ENCODE measurements at regions not wholly inside any gene's neighbourhood (a gene's known extent, or its start where the extent isn't known, plus 50 kb on each side); places are given as distances from the start of the nearest gene placed in this dataset.

DNA sequence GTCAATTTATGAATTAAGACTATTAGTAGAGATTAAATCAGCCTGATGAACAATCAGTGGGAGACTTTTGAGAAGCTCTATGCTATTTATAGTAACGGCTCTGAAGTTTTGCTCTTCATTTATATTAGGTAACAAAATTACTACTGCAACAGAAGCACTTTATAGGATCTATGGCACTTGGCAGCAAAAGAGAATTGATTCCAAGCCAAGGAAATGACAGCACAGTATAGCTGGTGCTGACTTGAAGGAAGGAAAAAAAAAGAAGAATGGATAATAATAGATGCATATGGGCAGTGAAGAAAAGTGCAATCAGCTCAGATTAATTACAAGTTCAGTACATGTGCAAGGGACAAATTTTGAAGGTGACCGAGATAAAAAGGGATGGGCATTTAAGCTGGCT lies 228.2 kb upstream of the PPFIA2 start:
- Histone ChIP-seq H3K4me1 (ENCODE audit: control insufficient read depth, insufficient read depth, low read length) (no peaks in the 10 kb centered on the region), H3K27ac (ENCODE audit: low read depth, low read length) (no peak overlapping the region), H3K36me3 (ENCODE audit: control insufficient read depth, insufficient read depth, low read length) (no peaks in the 10 kb centered on the region), H3K27me3 (ENCODE audit: control insufficient read depth, insufficient read depth, low read length, poor library complexity, severe bottlenecking) (no peaks in the 10 kb centered on the region), H3K9me3 (ENCODE audit: control insufficient read depth, low read length) (peaks cover 14% of the 10 kb centered on the region), H3K9ac (ENCODE audit: extremely low read depth, low read length, poor library complexity, severe bottlenecking) (no peak overlapping the region), H3K4me3 (ENCODE audit: low read length) (no peak overlapping the region)
- Mint-ChIP-seq H3K27ac (no peak overlapping the region), H3K4me1 (peaks cover 15% of the 10 kb centered on the region), H3K36me3 (ENCODE audit: low read depth) (no peaks in the 10 kb centered on the region), H3K4me3 (no peak overlapping the region), H3K9me3 (peaks cover 20% of the 10 kb centered on the region), H3K27me3 (ENCODE audit: insufficient read depth) (no peaks in the 10 kb centered on the region)
- 94% methylated on average over 2 of the region's 2 CpGs; no CpG with 5 or more reads in 1 of the 2 experiments for WGBS, 2 experiments (ENCODE audit: insufficient coverage in 1 of 2, insufficient read length in 1 of 2)
- TF ChIP-seq, protein P1, sequence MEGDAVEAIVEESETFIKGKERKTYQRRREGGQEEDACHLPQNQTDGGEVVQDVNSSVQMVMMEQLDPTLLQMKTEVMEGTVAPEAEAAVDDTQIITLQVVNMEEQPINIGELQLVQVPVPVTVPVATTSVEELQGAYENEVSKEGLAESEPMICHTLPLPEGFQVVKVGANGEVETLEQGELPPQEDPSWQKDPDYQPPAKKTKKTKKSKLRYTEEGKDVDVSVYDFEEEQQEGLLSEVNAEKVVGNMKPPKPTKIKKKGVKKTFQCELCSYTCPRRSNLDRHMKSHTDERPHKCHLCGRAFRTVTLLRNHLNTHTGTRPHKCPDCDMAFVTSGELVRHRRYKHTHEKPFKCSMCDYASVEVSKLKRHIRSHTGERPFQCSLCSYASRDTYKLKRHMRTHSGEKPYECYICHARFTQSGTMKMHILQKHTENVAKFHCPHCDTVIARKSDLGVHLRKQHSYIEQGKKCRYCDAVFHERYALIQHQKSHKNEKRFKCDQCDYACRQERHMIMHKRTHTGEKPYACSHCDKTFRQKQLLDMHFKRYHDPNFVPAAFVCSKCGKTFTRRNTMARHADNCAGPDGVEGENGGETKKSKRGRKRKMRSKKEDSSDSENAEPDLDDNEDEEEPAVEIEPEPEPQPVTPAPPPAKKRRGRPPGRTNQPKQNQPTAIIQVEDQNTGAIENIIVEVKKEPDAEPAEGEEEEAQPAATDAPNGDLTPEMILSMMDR (conservative IDR thresholded peaks at IDR 0.05), result no peak
- DNase-seq, result no peak

DNA sequence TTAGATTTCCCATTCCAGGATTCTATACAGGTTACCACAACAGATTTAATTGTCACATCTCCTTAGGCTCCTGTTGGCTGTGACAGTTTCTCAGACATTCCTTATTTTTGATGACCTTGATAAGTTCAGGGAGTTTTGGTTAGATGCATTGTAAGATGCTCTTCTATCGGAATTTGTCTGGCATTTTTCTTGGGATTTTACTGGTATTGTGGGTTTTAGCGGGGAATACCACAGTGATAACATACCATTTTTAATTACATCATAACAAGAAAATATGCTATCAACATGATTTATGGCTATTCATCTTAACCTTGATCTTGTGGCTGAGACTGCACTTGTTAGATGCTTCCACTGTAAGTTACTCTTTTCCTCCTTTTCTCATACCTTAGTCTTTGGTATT lies 217.5 kb upstream of the PPFIA2 start:
- peaks cover 11% of the 10 kb centered on the region for H3K36me3 Mint-ChIP-seq (ENCODE audit: low read depth)
- H3K27me3 Mint-ChIP-seq (ENCODE audit: insufficient read depth), result no peaks in the 10 kb centered on the region
- Histone ChIP-seq H3K9ac (ENCODE audit: extremely low read depth, low read length, poor library complexity, severe bottlenecking) (no peak overlapping the region), H3K4me1 (ENCODE audit: control insufficient read depth, insufficient read depth, low read length) (peaks cover 8% of the 10 kb centered on the region), H3K27ac (ENCODE audit: low read depth, low read length) (no peak overlapping the region), H3K27me3 (ENCODE audit: control insufficient read depth, insufficient read depth, low read length, poor library complexity, severe bottlenecking) (no peaks in the 10 kb centered on the region), H3K36me3 (ENCODE audit: control insufficient read depth, insufficient read depth, low read length) (no peaks in the 10 kb centered on the region), H3K4me3 (ENCODE audit: low read length) (no peak overlapping the region), H3K9me3 (ENCODE audit: control insufficient read depth, low read length) (peaks cover 16% of the 10 kb centered on the region)
- H3K4me1 Mint-ChIP-seq, result peaks cover 45% of the 10 kb centered on the region
- DNase-seq, result no peak
- TF ChIP-seq, protein P1 (conservative IDR thresholded peaks at IDR 0.05), result no peak
- no peak overlapping the region for H3K4me3 Mint-ChIP-seq
- WGBS, 2 experiments (ENCODE audit: insufficient coverage in 1 of 2, insufficient read length in 1 of 2), result 71% methylated on average over 1 of the region's 2 CpGs; no CpG with 5 or more reads in 1 of the 2 experiments
- H3K27ac Mint-ChIP-seq, result peak overlapping the region; percentile 96
- peaks cover 27% of the 10 kb centered on the region for H3K9me3 Mint-ChIP-seq

DNA sequence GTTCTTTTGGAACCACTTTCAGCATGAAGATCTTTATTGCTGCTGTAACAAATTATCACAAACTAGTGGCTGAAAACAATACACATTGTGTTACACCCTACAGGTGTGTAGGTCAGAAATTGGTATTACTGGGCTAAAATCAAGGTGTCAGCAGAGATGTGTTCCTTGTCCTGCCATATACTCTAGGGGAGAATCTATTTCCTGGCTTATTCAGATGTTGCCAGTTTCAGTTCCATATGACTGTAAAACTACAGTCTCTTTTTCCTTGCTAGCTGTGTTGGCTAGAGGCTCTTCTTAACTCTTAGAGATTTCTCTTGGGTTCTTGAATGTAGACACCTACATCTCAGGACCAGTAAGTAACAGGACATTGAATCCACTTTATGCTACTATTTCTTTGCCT lies 215.6 kb upstream of the PPFIA2 start:
- H3K36me3 ChIP-seq (ENCODE audit: control insufficient read depth, insufficient read depth, low read length), result no peaks in the 10 kb centered on the region
- TF ChIP-seq, protein P1 (conservative IDR thresholded peaks at IDR 0.05), result no peak
- H3K4me1 ChIP-seq (ENCODE audit: control insufficient read depth, insufficient read depth, low read length), result peaks cover 12% of the 10 kb centered on the region
- no peak overlapping the region for H3K4me3 Mint-ChIP-seq
- H3K27ac ChIP-seq (ENCODE audit: low read depth, low read length), result no peak overlapping the region
- H3K27me3 Mint-ChIP-seq (ENCODE audit: insufficient read depth), result no peaks in the 10 kb centered on the region
- DNase-seq, result no peak
- peaks cover 53% of the 10 kb centered on the region for H3K4me1 Mint-ChIP-seq
- no peak overlapping the region for H3K9ac ChIP-seq (ENCODE audit: extremely low read depth, low read length, poor library complexity, severe bottlenecking)
- peaks cover 16% of the 10 kb centered on the region for H3K36me3 Mint-ChIP-seq (ENCODE audit: low read depth)
- H3K9me3 ChIP-seq (ENCODE audit: control insufficient read depth, low read length), result peaks cover 22% of the 10 kb centered on the region
- H3K27ac Mint-ChIP-seq, result peak overlapping the region; percentile 96
- H3K9me3 Mint-ChIP-seq, result peaks cover 26% of the 10 kb centered on the region
- H3K27me3 ChIP-seq (ENCODE audit: control insufficient read depth, insufficient read depth, low read length, poor library complexity, severe bottlenecking), result no peaks in the 10 kb centered on the region
- H3K4me3 ChIP-seq (ENCODE audit: low read length), result no peak overlapping the region
